A549 (cell line): ENCODE measurements at regions not wholly inside any gene's neighbourhood (a gene's known extent, or its start where the extent isn't known, plus 50 kb on each side); places are given as distances from the start of the nearest gene placed in this dataset.

Source experiments
- ATAC-seq, 2 experiments: fragments of 200-7000 bp in 1 of 2; fragments of >200 bp in 1 of 2; cut with Nextera tagmentation in 1 of 2; cut with Tn5 transposase in 1 of 2; 3 replicates each; pipeline versions ENCODE4 v1.8.0 to v1.9.1; 2018 to 2020; ENCODE audit warnings: mild to moderate bottlenecking in 1 of 2, moderate library complexity in 1 of 2
- CTCF ChIA-PET: fragments of 300-600 bp; sonication (Branson Sonifier 250); formaldehyde crosslinking; extraction: SDS; loops from one replicate; lab custom pipeline; 2021; ENCODE audit warnings: antibody characterized with exemption, inconsistent platforms; lab: Yijun Ruan, JAX
- POLR2A ChIA-PET: fragments of 350-600 bp; formaldehyde crosslinking; extraction: SDS; loops from one replicate; lab custom pipeline; 2021; ENCODE audit warnings: antibody characterized with exemption, inconsistent platforms; lab: Yijun Ruan, JAX
- DNase-seq, 2 experiments: peaks; one replicate each; pipeline versions ENCODE4 v3.0.0 to v3.0.0-alpha.2; 2011 to 2016; ENCODE audit warnings: low read depth in 1 of 2, low spot score in 1 of 2
- FAIRE-seq: peaks from 2 replicates; lab custom pipeline; 2011; peaks lifted over from hg19 to GRCh38; lab: Jason Lieb, UNC
- H3K27ac ChIP-seq, 2 experiments: fragments of >200 bp; sonication (Bioruptor Twin); formaldehyde crosslinking; 3 replicates each; pipeline ENCODE4 v1.5.1; 2016 to 2017
- H3K4me1 ChIP-seq: fragments of >200 bp; sonication (Bioruptor Twin); formaldehyde crosslinking; 3 replicates; pipeline ENCODE4 v1.6.1; 2016
- H3K4me2 ChIP-seq: fragments of >200 bp; sonication (Bioruptor Twin); formaldehyde crosslinking; 3 replicates; pipeline ENCODE4 v1.6.1; 2016
- H3K4me3 ChIP-seq: fragments of >200 bp; sonication (Bioruptor Twin); formaldehyde crosslinking; 3 replicates; pipeline ENCODE4 v1.5.1; 2016
- H3K9me3 ChIP-seq: fragments of >200 bp; sonication (Bioruptor Twin); formaldehyde crosslinking; 3 replicates; pipeline ENCODE4 v1.6.1; 2016
- CBX8 ChIP-seq: fragments of 200-600 bp; sonication (generic); IDR thresholded peaks from 2 replicates; pipeline ENCODE4 v1.6.1; 2016
- CHD2 ChIP-seq: fragments of 150-350 bp; IDR thresholded peaks from 2 replicates; pipeline ENCODE4 v1.6.1; 2014; ENCODE audit warnings: low read length; ENCODE audit not compliant: partially characterized antibody
- CHD4 ChIP-seq: fragments of 200-600 bp; sonication (generic); IDR thresholded peaks from 2 replicates; pipeline ENCODE4 v1.6.1; 2016; ENCODE audit warnings: antibody characterized with exemption, mild to moderate bottlenecking, borderline replicate concordance
- EHF ChIP-seq: fragments of 250-450 bp; sonication (Bioruptor Pico); IDR thresholded peaks from 2 replicates; pipeline ENCODE4 v1.5.0; 2020; ENCODE audit warnings: mild to moderate bottlenecking
- ELK1 ChIP-seq: fragments of 150-350 bp; IDR thresholded peaks from 2 replicates; pipeline ENCODE4 v1.6.1; 2014; ENCODE audit warnings: low read depth, mild to moderate bottlenecking, low read length
- FOSL2 ChIP-seq, 2 experiments: fragments of 450-650 bp in 1 of 2; fragments of >200 bp in 1 of 2; sonication (Bioruptor Twin) in 1 of 2; formaldehyde crosslinking; IDR thresholded peaks; 2 replicates each; pipeline versions ENCODE4 v1.5.0 to v1.6.1; 2016 to 2020; ENCODE audit warnings: mild to moderate bottlenecking in 1 of 2, moderate library complexity in 1 of 2
- FOXS1 ChIP-seq: fragments of 250-450 bp; sonication (Bioruptor Pico); IDR thresholded peaks from 2 replicates; pipeline ENCODE4 v1.5.0; 2020; ENCODE audit warnings: mild to moderate bottlenecking, moderate library complexity
- GATA3 ChIP-seq: IDR thresholded peaks from 2 replicates; pipeline ENCODE4 v1.6.1; 2012; ENCODE audit warnings: borderline replicate concordance
- HOXA7 ChIP-seq: fragments of 250-450 bp; sonication (Bioruptor Pico); IDR thresholded peaks from 2 replicates; pipeline ENCODE4 v1.5.0; 2020; ENCODE audit warnings: mild to moderate bottlenecking, moderate library complexity
- HOXB13 ChIP-seq: fragments of 250-450 bp; sonication (Bioruptor Pico); IDR thresholded peaks from 2 replicates; pipeline ENCODE4 v1.5.0; 2020; ENCODE audit warnings: low read depth, mild to moderate bottlenecking, moderate library complexity
- HOXB5 ChIP-seq: fragments of 250-450 bp; sonication (Bioruptor Pico); IDR thresholded peaks from 2 replicates; pipeline ENCODE4 v1.5.0; 2020; ENCODE audit warnings: mild to moderate bottlenecking, moderate library complexity
- JUN ChIP-seq, 2 experiments: fragments of >200 bp; sonication (Bioruptor Twin); formaldehyde crosslinking; IDR thresholded peaks; 2 replicates in 1 of 2; 3 replicates in 1 of 2; pipeline ENCODE4 v1.6.1; 2016 to 2017
- KDM5A ChIP-seq: fragments of 200-600 bp; sonication (generic); IDR thresholded peaks from 2 replicates; pipeline ENCODE4 v1.6.1; 2016; ENCODE audit warnings: antibody characterized with exemption, mild to moderate bottlenecking
- MAFK ChIP-seq: fragments of 450-650 bp; IDR thresholded peaks from 2 replicates; pipeline ENCODE4 v1.6.1; 2014; ENCODE audit not compliant: partially characterized antibody
- MAX ChIP-seq: IDR thresholded peaks from 2 replicates; pipeline ENCODE4 v1.6.1; 2012
- MYC ChIP-seq: IDR thresholded peaks from 2 replicates; pipeline ENCODE4 v1.6.1; 2012; ENCODE audit warnings: mild to moderate bottlenecking, inconsistent platforms, low read length, improper control_type of control experiment, borderline replicate concordance
- NR3C1 ChIP-seq: fragments of >200 bp; sonication (Bioruptor Twin); formaldehyde crosslinking; IDR thresholded peaks from 3 replicates; pipeline ENCODE4 v1.6.1; 2017
- POLR2A ChIP-seq: IDR thresholded peaks from 2 replicates; pipeline ENCODE4 v1.6.1; 2012; ENCODE audit warnings: mild to moderate bottlenecking, low read length
- RAD21 ChIP-seq, 2 experiments: fragments of >200 bp in 1 of 2; sonication (Bioruptor Twin) in 1 of 2; formaldehyde crosslinking in 1 of 2; IDR thresholded peaks in 1 of 2; conservative IDR thresholded peaks in 1 of 2; 2 replicates in 1 of 2; 3 replicates in 1 of 2; pipeline ENCODE4 v1.6.1; 2012 to 2018; ENCODE audit warnings: inconsistent platforms in 1 of 2
- RCOR1 ChIP-seq: fragments of 150-350 bp; IDR thresholded peaks from 2 replicates; pipeline ENCODE4 v1.6.1; 2014; ENCODE audit warnings: antibody characterized with exemption, low read length, low read depth
- REST ChIP-seq: fragments of 200-600 bp; sonication (generic); IDR thresholded peaks from 2 replicates; pipeline ENCODE4 v1.6.1; 2016; ENCODE audit warnings: antibody characterized with exemption, mild to moderate bottlenecking, moderate library complexity
- RFX5 ChIP-seq: fragments of 450-650 bp; IDR thresholded peaks from 2 replicates; pipeline ENCODE4 v1.7.1; 2014; ENCODE audit warnings: antibody characterized with exemption, mild to moderate bottlenecking, moderate library complexity
- SMC3 ChIP-seq: fragments of >200 bp; sonication (Bioruptor Twin); formaldehyde crosslinking; IDR thresholded peaks from 3 replicates; pipeline ENCODE4 v1.6.1; 2018; ENCODE audit warnings: inconsistent platforms
- SREBF2 ChIP-seq: fragments of 450-650 bp; IDR thresholded peaks from 2 replicates; pipeline ENCODE4 v1.6.1; 2014; ENCODE audit warnings: mild to moderate bottlenecking, moderate library complexity
- USF2 ChIP-seq: fragments of 450-650 bp; IDR thresholded peaks from 2 replicates; pipeline ENCODE4 v1.6.1; 2014; ENCODE audit warnings: antibody characterized with exemption
- ZC3H11A ChIP-seq: fragments of 450-650 bp; IDR thresholded peaks from 2 replicates; pipeline ENCODE4 v1.6.1; 2014; ENCODE audit warnings: antibody characterized with exemption, mild to moderate bottlenecking
- WGBS: methylation state at CpG from one replicate; pipeline ENCODE4 v1.1.6; 2017; ENCODE audit errors: missing lambda C conversion rate; 5-methylcytosine and 5-hydroxymethylcytosine counted together
- TF ChIP-seq, protein P1 (sequence below): fragments of 250-450 bp; sonication (Bioruptor Pico); IDR thresholded peaks from 2 replicates; pipeline ENCODE4 v1.5.0; 2021; ENCODE audit warnings: mild to moderate bottlenecking, moderate library complexity, borderline replicate concordance

GRCh38 chr1:182235604-182235951 is 156.0 kb downstream of the GLUL start:
- CTCF ChIA-PET: interaction anchor here (1.2 kb wide), 1 partner anchor 92 kb away, joined by 3 read pairs; no protein-coding TSS in a partner anchor
- no peak overlapping the region for H3K4me3 ChIP-seq
- no peak for DNase-seq
- no peaks in the 10 kb centered on the region for H3K4me1 ChIP-seq
- TF ChIP-seq SMC3 (no peak), ELK1 (no peak), MYC (no peak), HOXA7 (no peak), JUN (IDR thresholded peaks at IDR 0.05) (no peak), MAX (no peak), USF2 (no peak), KDM5A (no peak), GATA3 (no peak), REST (no peak), RFX5 (no peak)
- TF ChIP-seq, protein P1, sequence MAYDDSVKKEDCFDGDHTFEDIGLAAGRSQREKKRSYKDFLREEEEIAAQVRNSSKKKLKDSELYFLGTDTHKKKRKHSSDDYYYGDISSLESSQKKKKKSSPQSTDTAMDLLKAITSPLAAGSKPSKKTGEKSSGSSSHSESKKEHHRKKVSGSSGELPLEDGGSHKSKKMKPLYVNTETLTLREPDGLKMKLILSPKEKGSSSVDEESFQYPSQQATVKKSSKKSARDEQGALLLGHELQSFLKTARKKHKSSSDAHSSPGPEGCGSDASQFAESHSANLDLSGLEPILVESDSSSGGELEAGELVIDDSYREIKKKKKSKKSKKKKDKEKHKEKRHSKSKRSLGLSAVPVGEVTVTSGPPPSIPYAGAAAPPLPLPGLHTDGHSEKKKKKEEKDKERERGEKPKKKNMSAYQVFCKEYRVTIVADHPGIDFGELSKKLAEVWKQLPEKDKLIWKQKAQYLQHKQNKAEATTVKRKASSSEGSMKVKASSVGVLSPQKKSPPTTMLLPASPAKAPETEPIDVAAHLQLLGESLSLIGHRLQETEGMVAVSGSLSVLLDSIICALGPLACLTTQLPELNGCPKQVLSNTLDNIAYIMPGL (CRISPR knock-in tag): no peak
- no peak for ATAC-seq
- POLR2A ChIA-PET: no interaction called here
- FAIRE-seq: no peak
- no peaks in the 10 kb centered on the region for H3K9me3 ChIP-seq
- 14% methylated on average over 2 of the region's 2 CpGs for WGBS
- H3K27ac ChIP-seq: no peak overlapping the region
- H3K4me2 ChIP-seq: no peak overlapping the region

- no peaks in the 10 kb centered on the region for H3K9me3 ChIP-seq
- 54% methylated on average over 4 of the region's 4 CpGs for WGBS
- ATAC-seq: no peak
- CTCF ChIA-PET: interaction anchor here (1.6 kb wide), 1 partner anchor 87 kb away, joined by 4 read pairs; no protein-coding TSS in a partner anchor
- TF ChIP-seq ELK1 (no peak), HOXB5 (CRISPR knock-in tag) (no peak), MAFK (no peak), CHD2 (no peak), POLR2A (no peak), HOXB13 (CRISPR knock-in tag) (no peak), CBX8 (no peak), RCOR1 (no peak), ZC3H11A (no peak), NR3C1 (no peak), RAD21 (conservative IDR thresholded peaks at IDR 0.05 in 1 of 2, IDR thresholded peaks at IDR 0.05 in 1 of 2) (no peak), FOSL2 (IDR thresholded peaks at IDR 0.05) (no peak), FOSL2 (CRISPR knock-in tag; IDR thresholded peaks at IDR 0.05) (no peak), CHD4 (no peak), EHF (CRISPR knock-in tag) (no peak), SREBF2 (no peak), FOXS1 (CRISPR knock-in tag) (no peak), SMC3 (no peak)
- TF ChIP-seq, protein P1 (CRISPR knock-in tag): no peak
- no peaks in the 10 kb centered on the region for H3K4me1 ChIP-seq
- DNase-seq: no peak
- no peak overlapping the region for H3K27ac ChIP-seq
- no peak for FAIRE-seq
- H3K4me2 ChIP-seq: no peak overlapping the region
- POLR2A ChIA-PET: no interaction called here
- H3K4me3 ChIP-seq: no peak overlapping the region
Measured at GRCh38 chr1:182229921-182230491, 161.6 kb downstream of the GLUL start.
